Left lung (tissue), 4 donors: ENCODE measurements at regions not wholly inside any gene's neighbourhood (a gene's known extent, or its start where the extent isn't known, plus 50 kb on each side); places are given as distances from the start of the nearest gene placed in this dataset.

Experiments used
- ATAC-seq: fragments of 200-7000 bp; cut with Tn5 transposase; one replicate; pipeline ENCODE4 v1.9.1; 2020; ENCODE audit warnings: moderate library complexity
- DNase-seq, 4 donors: peaks; one replicate each; pipeline ENCODE4 v3.0.0-alpha.2; 2013 to 2020
- H3K27ac ChIP-seq, 2 donors: fragments of 200-600 bp; sonication (generic) in 1 of 2; one replicate each; pipeline versions ENCODE4 v1.5.0 to v1.8.0; 2020 to 2021
- H3K27me3 ChIP-seq, 2 donors: fragments of 200-600 bp; sonication (generic) in 1 of 2; one replicate each; pipeline versions ENCODE4 v1.5.0 to v1.8.0; 2020 to 2021
- H3K36me3 ChIP-seq, 2 donors: fragments of 200-600 bp; sonication (generic) in 1 of 2; one replicate each; pipeline versions ENCODE4 v1.5.0 to v1.8.0; 2020 to 2021
- H3K4me1 ChIP-seq, 2 donors: fragments of 200-600 bp; one replicate each; pipeline ENCODE4 v1.8.0; 2021
- H3K4me3 ChIP-seq, 2 donors: fragments of 200-600 bp; sonication (generic) in 1 of 2; one replicate each; pipeline versions ENCODE4 v1.5.0 to v1.8.0; 2020 to 2021; ENCODE audit warnings: mild to moderate bottlenecking in 1 of 2
- H3K9me3 ChIP-seq, 2 donors: fragments of 200-600 bp; sonication (generic) in 1 of 2; one replicate each; pipeline versions ENCODE4 v1.5.0 to v1.8.0; 2020 to 2021
- intact Hi-C, 2 donors: fragments of 100-400 bp; cut with DNase I; formaldehyde crosslinking; loops; one replicate each; pipeline versions ENCODE4 v1.11.2 to v1.14.2; 2022
- TF ChIP-seq, protein P1 (sequence below), 2 donors: fragments of 200-600 bp; sonication (generic) in 1 of 2; IDR thresholded peaks; one replicate each; pipeline versions ENCODE4 v1.5.0 to v1.8.0; 2021; ENCODE audit warnings: antibody characterized with exemption in 2 of 2
- donor health status: DM: no; HTN: yes; CAD: no.
- donor health status: DM: no; HTN: no; CAD: no.

GRCh38 chr6:114707081-114707620 lies 364.3 kb upstream of the HS3ST5 start:
- Histone ChIP-seq H3K27ac (no peak overlapping the region), H3K27me3 (no peaks in the 10 kb centered on the region), H3K4me3 (no peak overlapping the region), H3K4me1 (no peaks in the 10 kb centered on the region), H3K9me3 (no peaks in the 10 kb centered on the region), H3K36me3 (no peaks in the 10 kb centered on the region)
- no peak for DNase-seq
- ATAC-seq: no peak
- TF ChIP-seq, protein P1, sequence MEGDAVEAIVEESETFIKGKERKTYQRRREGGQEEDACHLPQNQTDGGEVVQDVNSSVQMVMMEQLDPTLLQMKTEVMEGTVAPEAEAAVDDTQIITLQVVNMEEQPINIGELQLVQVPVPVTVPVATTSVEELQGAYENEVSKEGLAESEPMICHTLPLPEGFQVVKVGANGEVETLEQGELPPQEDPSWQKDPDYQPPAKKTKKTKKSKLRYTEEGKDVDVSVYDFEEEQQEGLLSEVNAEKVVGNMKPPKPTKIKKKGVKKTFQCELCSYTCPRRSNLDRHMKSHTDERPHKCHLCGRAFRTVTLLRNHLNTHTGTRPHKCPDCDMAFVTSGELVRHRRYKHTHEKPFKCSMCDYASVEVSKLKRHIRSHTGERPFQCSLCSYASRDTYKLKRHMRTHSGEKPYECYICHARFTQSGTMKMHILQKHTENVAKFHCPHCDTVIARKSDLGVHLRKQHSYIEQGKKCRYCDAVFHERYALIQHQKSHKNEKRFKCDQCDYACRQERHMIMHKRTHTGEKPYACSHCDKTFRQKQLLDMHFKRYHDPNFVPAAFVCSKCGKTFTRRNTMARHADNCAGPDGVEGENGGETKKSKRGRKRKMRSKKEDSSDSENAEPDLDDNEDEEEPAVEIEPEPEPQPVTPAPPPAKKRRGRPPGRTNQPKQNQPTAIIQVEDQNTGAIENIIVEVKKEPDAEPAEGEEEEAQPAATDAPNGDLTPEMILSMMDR (IDR thresholded peaks at IDR 0.05): no peak
- intact Hi-C loops: no loop called here

DNA sequence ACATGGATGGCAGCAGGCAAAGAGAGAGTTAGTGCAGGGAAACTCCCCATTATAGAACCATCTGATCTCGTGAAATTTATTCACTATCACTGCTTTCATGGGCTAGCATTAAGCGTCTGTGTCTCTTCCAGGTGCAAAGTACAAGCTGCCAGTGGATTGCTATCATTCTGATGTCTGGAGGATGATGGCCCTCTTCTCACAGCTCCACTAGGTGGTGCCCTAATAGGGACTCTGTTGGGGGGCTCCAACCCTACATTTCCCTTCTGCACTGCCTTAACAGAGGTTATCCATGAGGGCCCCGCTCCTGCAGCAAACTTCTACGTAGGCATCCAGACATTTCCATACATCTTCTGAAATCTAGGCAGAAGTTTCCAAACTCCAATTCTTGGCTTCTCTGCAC lies 347.8 kb upstream of the HS3ST5 start:
- DNase-seq (no peak), ATAC-seq (no peak)
- Histone ChIP-seq H3K9me3 (no peaks in the 10 kb centered on the region), H3K4me1 (no peaks in the 10 kb centered on the region), H3K27ac (no peak overlapping the region), H3K4me3 (no peak overlapping the region), H3K36me3 (no peaks in the 10 kb centered on the region), H3K27me3 (no peaks in the 10 kb centered on the region)
- TF ChIP-seq, protein P1 (IDR thresholded peaks at IDR 0.05): no peak
- intact Hi-C loops: no loop called here

- intact Hi-C loops: no loop called here
- no peaks in the 10 kb centered on the region for H3K4me1 ChIP-seq
- no peak overlapping the region for H3K27ac ChIP-seq
- H3K9me3 ChIP-seq: peaks cover 0 to 31% of the 10 kb centered on the region in 2 donors
- TF ChIP-seq, protein P1 (IDR thresholded peaks at IDR 0.05): no peak
- H3K36me3 ChIP-seq: no peaks in the 10 kb centered on the region
- H3K4me3 ChIP-seq: no peak overlapping the region
- ATAC-seq: no peak
- DNase-seq: no peak
- no peaks in the 10 kb centered on the region for H3K27me3 ChIP-seq
Observed at GRCh38 chr6:114659513-114659912, 316.7 kb upstream of the HS3ST5 start.

DNA sequence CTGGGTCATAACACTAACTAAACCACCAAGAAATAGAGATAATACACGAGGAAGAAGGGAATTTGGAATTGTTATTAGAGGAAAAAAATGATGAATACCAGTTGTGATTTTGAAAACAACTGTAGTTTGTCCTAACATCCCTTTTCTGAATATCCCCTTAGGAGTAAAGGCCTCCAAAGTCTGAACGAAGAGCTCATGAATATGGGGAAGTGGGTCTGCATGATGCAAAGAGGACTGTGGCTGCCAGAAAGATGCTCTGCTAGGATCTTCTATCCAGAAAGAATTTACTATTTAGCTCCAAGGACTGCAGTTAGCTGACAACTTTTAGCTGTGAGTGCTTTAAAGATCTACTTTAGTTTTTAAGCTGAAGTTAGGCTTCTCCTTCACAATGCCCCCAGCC lies 308.8 kb upstream of the HS3ST5 start:
- H3K27ac ChIP-seq: no peak overlapping the region
- no peak for ATAC-seq
- H3K9me3 ChIP-seq: peaks cover 0 to 4% of the 10 kb centered on the region in 2 donors
- no peaks in the 10 kb centered on the region for H3K4me1 ChIP-seq
- no peaks in the 10 kb centered on the region for H3K27me3 ChIP-seq
- H3K36me3 ChIP-seq: no peaks in the 10 kb centered on the region
- no peak overlapping the region for H3K4me3 ChIP-seq
- no peak for DNase-seq
- TF ChIP-seq, protein P1 (IDR thresholded peaks at IDR 0.05): no peak
- intact Hi-C loops: no loop called here

- Histone ChIP-seq H3K27ac (no peak overlapping the region), H3K4me1 (no peaks in the 10 kb centered on the region), H3K4me3 (no peak overlapping the region), H3K9me3 (peaks cover 0 to 4% of the 10 kb centered on the region in 2 donors), H3K27me3 (no peaks in the 10 kb centered on the region), H3K36me3 (no peaks in the 10 kb centered on the region)
- no peak for DNase-seq
- no peak for ATAC-seq
- TF ChIP-seq, protein P1 (IDR thresholded peaks at IDR 0.05): no peak
- intact Hi-C loops: no loop called here
Observed at GRCh38 chr6:114650891-114651290, 308.1 kb upstream of the HS3ST5 start.
